Stimulated activated CD4-positive, alpha-beta T cell treated with anti-CD3 and anti-CD28 coated beads, TNF-alpha, amount 100 ng/mL, for 48 hours (primary cell): ENCODE measurements at regions not wholly inside any gene's neighbourhood (a gene's known extent, or its start where the extent isn't known, plus 50 kb on each side); places are given as distances from the start of the nearest gene placed in this dataset.

Experiments used
- DNase-seq, 3 donors: peaks; one replicate each; pipeline ENCODE4 v3.0.0-alpha.2; 2020; ENCODE audit warnings: low read depth in 3 of 3

GRCh38 chr20:24106801-24107445 is 118.3 kb upstream of the GGTLC1 start:
- no peak for DNase-seq

GRCh38 chr20:24106150-24106800 is 117.7 kb upstream of the GGTLC1 start:
- DNase-seq: no peak

- DNase-seq: no peak
Observed at GRCh38 chr20:24102749-24103333, 114.3 kb upstream of the GGTLC1 start.

GRCh38 chr20:24102290-24102689 is 113.7 kb upstream of the GGTLC1 start:
- DNase-seq: peak in 1 of 3 donors; percentile 2

DNA sequence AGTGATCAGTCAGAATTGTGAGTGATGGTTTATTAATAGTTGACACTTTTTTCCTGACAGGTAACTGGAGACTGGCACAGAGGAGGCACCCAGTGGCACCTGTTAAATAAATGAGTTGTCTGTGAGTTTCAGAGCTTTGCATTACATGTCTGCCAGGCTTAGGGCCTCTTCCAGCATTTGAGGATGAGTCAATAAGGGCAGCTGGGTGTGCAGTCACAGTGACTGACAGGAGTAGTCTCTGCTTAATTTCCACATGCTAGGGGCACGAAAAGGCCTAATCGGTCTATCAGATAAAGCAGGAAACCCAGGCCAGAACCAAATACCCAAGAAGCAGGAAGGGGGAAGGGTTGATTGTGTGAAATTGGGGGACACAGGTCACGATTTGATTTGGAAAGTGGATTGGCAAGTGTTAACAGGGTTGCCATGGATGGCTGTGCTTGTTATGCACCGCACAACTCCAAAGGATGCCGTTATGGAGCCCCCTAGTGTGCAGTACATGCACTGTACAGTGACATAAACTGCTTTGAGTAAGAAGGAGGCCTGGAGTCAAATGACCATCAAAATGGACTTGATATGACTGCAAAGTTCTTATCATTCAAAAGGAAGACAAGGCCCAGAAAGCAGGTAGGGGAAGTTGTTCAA is 111.9 kb upstream of the GGTLC1 start:
- peak; percentile 21 to 33 (median 23) for DNase-seq

DNA sequence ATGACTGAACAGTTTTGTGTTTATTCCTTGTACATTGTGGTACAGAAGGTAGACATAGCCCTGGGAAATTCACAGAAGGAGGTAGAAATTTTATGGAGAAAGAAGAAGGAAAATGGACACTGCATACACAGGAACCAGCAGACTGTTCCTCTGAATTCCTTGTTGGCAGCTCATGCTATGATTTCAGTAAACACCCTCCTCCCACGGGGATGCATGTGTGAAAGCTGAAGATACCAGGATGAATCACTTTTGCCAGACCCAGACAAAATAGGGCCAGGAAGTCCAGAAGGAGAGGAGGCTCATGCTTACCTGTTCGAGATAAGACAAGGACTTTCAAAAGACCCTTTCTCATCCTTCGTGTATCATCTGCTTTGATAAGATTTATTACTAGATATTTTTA is 110.3 kb upstream of the GGTLC1 start:
- DNase-seq: no peak

DNA sequence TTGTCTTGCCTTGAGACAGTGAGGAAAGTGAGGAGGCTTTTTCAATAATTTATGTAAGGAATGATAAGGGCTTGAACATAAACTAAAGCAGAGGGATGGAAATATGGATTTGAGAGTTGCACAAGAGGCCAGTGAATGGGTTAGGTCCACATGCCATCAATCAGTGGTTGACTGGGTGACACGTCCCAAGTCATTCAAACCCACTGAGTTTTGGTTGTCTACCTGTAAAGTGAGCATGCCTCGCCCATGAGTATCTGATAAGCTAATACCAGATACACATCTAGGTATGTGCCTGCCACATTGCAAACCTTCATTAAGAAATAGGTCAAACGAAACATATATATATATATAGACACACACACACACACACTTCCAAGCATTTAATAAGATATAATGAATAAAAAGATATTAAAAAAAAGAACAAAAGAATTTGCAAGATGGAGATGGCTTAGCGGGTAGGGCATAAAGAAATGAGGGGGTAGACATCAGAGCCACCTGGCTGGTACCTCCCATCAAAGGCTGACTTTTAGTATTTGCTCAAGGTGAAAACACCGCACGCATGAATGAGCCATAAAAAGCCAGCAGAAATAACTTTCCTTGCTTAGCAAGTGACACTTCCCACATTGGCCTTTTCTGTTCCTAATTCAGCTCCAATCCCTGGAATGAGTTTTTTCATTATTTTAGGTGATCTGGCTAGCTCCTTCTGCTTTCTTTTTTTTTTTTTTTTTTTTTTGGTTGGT is 109.1 kb upstream of the GGTLC1 start:
- no peak for DNase-seq

DNA sequence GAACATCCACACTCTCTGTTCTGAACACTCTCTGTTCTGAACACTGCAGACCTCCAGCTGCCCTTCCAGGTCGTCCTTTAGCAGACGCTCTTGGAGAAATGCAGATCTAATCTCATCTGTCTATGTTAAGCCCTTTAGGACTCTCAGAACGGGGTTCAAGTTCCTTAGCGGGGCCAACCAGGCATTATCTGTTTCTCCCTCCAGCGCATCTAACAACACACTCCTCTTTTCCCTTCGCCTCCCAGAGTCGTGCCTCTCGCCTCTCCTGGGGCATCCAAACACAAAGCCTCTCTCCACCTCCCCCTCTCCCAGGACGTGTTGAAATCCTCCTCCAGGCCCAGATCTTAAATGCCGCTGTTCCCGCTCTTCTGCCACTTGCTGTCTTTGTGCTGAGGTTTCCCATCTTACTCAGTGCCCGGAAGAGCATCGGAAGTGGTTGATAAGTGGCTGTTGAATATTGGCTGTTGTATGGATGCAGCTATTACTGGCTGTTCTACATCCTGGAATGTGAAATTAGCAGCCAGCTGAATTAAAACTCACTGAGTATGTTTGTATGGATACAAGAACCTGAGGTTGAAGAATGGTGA is 108.4 kb upstream of the GGTLC1 start:
- no peak for DNase-seq

GRCh38 chr20:24096264-24096663 is 107.7 kb upstream of the GGTLC1 start:
- DNase-seq: no peak

- no peak for DNase-seq
Observed at GRCh38 chr20:24095756-24096155, 107.2 kb upstream of the GGTLC1 start.

DNA sequence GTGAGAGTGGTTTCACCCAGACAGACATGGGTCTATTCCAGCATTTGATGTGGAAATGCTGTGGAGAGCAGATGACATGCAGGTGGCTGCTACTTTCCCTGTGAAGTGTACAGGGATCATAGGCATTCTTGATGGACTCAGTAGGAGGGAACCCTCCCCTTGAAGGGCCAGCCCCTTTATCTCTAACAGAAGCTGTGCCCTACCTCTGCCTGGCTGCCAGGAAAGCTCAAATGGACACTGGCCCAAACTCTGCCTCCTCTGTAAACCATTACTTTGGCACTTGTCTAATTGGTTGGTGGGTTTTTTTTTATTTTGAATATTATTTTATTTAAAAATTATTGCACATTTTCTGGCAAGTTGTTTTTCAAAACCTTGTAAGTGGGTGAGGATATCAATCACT is 106.7 kb upstream of the GGTLC1 start:
- DNase-seq: no peak

DNA sequence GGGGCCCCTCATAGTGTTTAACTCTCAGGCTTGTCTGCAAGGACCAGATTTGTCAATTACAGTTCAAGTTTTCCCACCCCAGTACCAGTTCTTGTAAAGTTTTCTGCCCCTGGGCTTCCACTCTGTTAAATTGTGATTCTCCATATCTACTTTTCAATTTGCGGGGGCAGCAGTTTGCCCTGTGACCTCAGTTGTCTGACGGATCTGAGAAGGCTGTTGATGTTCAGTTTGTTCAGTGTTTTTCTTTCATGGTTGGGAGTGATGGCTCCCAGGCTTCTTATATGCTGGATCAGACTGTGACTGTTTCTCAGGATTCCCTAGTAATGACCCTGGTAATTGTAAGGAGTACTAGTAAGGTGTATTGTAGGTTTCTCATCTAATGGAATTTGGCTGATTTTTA is 101.0 kb upstream of the GGTLC1 start:
- no peak for DNase-seq

GRCh38 chr20:24086121-24086520 is 97.5 kb upstream of the GGTLC1 start:
- DNase-seq: no peak

- DNase-seq: no peak
Observed at GRCh38 chr20:24084281-24084680, 95.7 kb upstream of the GGTLC1 start.

DNA sequence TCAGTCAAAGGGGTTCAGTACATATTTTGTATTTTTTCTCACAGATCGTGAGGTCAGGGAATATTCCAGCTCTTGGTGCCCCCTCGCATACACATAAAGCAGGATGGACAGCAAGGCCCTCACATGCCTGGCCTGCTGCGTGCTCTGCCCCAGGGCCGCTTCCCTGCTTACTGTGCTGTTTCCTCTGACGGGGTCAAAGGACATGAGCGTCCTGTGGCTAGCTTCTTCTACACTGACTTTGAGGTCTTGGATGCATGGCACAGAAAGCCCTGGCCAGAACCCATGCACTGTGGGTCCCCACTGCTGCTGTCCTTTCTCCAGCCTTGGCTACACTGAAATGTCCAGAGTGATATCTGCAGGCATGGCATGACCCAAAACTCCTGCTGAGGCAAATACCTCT is 92.5 kb upstream of the GGTLC1 start:
- no peak for DNase-seq

GRCh38 chr20:24079661-24080412 is 91.3 kb upstream of the GGTLC1 start:
- DNase-seq: no peak

DNA sequence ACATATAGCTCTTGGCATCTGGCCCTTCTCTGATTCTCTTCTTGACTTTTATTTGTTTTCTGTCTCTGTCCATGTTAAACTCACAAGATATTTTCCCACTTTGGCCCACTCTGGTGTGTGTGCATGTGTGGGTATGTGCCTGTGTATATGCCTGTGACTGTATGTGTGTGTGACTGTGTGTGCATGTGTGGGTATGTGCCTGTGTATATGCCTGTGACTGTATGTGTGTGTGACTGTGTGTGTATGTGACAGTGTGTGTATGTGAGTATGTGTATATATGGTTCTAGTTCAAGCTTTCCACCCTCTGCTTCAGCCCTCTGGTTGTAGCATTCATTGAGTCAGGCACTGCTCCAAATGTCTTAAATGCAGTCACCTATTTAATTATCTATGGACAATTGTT is 88.6 kb upstream of the GGTLC1 start:
- no peak for DNase-seq

GRCh38 chr20:24070679-24071078 is 82.1 kb upstream of the GGTLC1 start:
- DNase-seq: no peak

- DNase-seq: no peak
Observed at GRCh38 chr20:24066076-24066700, 77.6 kb upstream of the GGTLC1 start.

DNA sequence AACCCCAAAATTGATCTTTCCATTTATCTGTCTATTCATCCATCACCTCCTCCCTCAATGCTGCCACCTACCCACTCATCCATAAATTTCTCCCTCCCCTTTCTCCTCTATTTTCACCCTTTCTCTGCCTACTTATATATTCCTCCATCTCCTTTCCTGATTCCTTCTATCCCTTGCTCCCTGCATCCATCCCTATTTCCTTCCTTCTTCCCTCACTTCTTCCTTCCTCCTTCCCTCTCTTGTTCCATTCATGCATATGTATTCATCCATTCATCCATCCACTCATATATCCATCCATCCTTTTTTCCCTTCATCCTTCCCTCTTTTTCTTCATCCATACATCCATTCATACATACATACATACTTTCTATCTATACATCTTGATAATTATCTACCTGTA is 76.3 kb upstream of the GGTLC1 start:
- DNase-seq: no peak

DNA sequence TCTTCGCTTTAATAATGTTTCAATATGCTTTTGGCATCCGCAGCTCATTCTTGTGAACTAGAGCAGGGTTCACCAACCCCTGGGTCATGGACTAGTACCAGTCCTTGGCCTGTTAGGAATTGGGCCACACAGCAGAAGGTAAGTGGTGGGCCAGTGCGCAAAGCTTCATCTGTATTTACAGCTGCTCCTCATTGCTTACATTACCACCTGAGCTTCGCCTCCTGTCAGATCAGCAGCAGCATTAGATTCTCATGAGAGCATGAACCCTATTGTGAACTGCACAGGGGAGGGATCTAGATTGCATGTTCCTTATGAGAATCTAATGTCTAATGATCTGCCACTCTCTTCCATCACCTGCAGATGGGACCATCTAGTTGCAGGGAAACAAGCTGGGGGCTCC is 75.5 kb upstream of the GGTLC1 start:
- DNase-seq: no peak
